HG03460 (cell line): ENCODE measurements at regions not wholly inside any gene's neighbourhood (a gene's known extent, or its start where the extent isn't known, plus 50 kb on each side); places are given as distances from the start of the nearest gene placed in this dataset.

Experiments
- ATAC-seq: cut with Tn5 transposase; IDR thresholded peaks from one replicate; pipeline ENCODE4 v1.9.1; 2021; ENCODE audit not compliant: unreplicated experiment

GRCh38 chr2:45154144-45154543, 144.9 kb upstream of the SIX2 start:
- ATAC-seq: no peak

- no peak for ATAC-seq
Observed at GRCh38 chr2:45153121-45153520, 143.9 kb upstream of the SIX2 start.

GRCh38 chr2:45152691-45153090, 143.4 kb upstream of the SIX2 start:
- ATAC-seq: no peak

GRCh38 chr2:45145073-45145899, 136.0 kb upstream of the SIX2 start:
- no peak for ATAC-seq

GRCh38 chr2:45141883-45142866, 132.9 kb upstream of the SIX2 start:
- peak; percentile 77 for ATAC-seq

- ATAC-seq: no peak
Observed at GRCh38 chr2:45140675-45141074, 131.4 kb upstream of the SIX2 start.

- ATAC-seq: no peak
Observed at GRCh38 chr2:45138904-45139303, 129.7 kb upstream of the SIX2 start.

GRCh38 chr2:45137966-45138695, 128.9 kb upstream of the SIX2 start:
- ATAC-seq: no peak

- ATAC-seq: no peak
Observed at GRCh38 chr2:45134726-45135125, 125.5 kb upstream of the SIX2 start.

- ATAC-seq: no peak
Observed at GRCh38 chr2:45134014-45134413, 124.8 kb upstream of the SIX2 start.

GRCh38 chr2:45132551-45132950, 123.3 kb upstream of the SIX2 start:
- no peak for ATAC-seq

GRCh38 chr2:45131587-45131986, 122.3 kb upstream of the SIX2 start:
- ATAC-seq: no peak

- no peak for ATAC-seq
Observed at GRCh38 chr2:45130736-45131135, 121.5 kb upstream of the SIX2 start.

- ATAC-seq: no peak
Observed at GRCh38 chr2:45128580-45128997, 119.3 kb upstream of the SIX2 start.

GRCh38 chr2:45127891-45128290, 118.6 kb upstream of the SIX2 start:
- no peak for ATAC-seq

GRCh38 chr2:45127321-45127720, 118.1 kb upstream of the SIX2 start:
- no peak for ATAC-seq

- no peak for ATAC-seq
Observed at GRCh38 chr2:45125232-45125631, 116.0 kb upstream of the SIX2 start.

GRCh38 chr2:45124456-45124855, 115.2 kb upstream of the SIX2 start:
- ATAC-seq: no peak

- no peak for ATAC-seq
Observed at GRCh38 chr2:45123521-45124191, 114.4 kb upstream of the SIX2 start.

- ATAC-seq: no peak
Observed at GRCh38 chr2:45123065-45123464, 113.8 kb upstream of the SIX2 start.
